Ishikawa (cell line): ENCODE measurements at regions not wholly inside any gene's neighbourhood (a gene's known extent, or its start where the extent isn't known, plus 50 kb on each side); places are given as distances from the start of the nearest gene placed in this dataset.

Experiments used
- CEBPB ChIP-seq: IDR thresholded peaks from 2 replicates; pipeline ENCODE4 v1.6.1; 2012
- CREB1 ChIP-seq: IDR thresholded peaks from 2 replicates; pipeline ENCODE4 v1.6.1; 2012; ENCODE audit warnings: low read depth
- EGR1 ChIP-seq: IDR thresholded peaks from 2 replicates; pipeline ENCODE4 v1.6.1; 2012
- EP300 ChIP-seq: IDR thresholded peaks from 2 replicates; pipeline ENCODE4 v1.6.1; 2012; ENCODE audit warnings: borderline replicate concordance
- RAD21 ChIP-seq: IDR thresholded peaks from 2 replicates; pipeline ENCODE4 v1.6.1; 2012; ENCODE audit warnings: low read depth
- REST ChIP-seq: IDR thresholded peaks from 2 replicates; pipeline ENCODE4 v1.6.1; 2012; ENCODE audit warnings: low read depth, mild to moderate bottlenecking
- TAF1 ChIP-seq: IDR thresholded peaks from 2 replicates; pipeline ENCODE4 v1.6.1; 2012; ENCODE audit warnings: low read depth, mild to moderate bottlenecking
- TCF12 ChIP-seq: IDR thresholded peaks from 2 replicates; pipeline ENCODE4 v1.6.1; 2012; ENCODE audit warnings: low read depth
- USF1 ChIP-seq: IDR thresholded peaks from 2 replicates; pipeline ENCODE4 v1.6.1; 2012
- ZBTB7A ChIP-seq: IDR thresholded peaks from 2 replicates; pipeline ENCODE4 v1.6.1; 2012; ENCODE audit warnings: low read depth

DNA sequence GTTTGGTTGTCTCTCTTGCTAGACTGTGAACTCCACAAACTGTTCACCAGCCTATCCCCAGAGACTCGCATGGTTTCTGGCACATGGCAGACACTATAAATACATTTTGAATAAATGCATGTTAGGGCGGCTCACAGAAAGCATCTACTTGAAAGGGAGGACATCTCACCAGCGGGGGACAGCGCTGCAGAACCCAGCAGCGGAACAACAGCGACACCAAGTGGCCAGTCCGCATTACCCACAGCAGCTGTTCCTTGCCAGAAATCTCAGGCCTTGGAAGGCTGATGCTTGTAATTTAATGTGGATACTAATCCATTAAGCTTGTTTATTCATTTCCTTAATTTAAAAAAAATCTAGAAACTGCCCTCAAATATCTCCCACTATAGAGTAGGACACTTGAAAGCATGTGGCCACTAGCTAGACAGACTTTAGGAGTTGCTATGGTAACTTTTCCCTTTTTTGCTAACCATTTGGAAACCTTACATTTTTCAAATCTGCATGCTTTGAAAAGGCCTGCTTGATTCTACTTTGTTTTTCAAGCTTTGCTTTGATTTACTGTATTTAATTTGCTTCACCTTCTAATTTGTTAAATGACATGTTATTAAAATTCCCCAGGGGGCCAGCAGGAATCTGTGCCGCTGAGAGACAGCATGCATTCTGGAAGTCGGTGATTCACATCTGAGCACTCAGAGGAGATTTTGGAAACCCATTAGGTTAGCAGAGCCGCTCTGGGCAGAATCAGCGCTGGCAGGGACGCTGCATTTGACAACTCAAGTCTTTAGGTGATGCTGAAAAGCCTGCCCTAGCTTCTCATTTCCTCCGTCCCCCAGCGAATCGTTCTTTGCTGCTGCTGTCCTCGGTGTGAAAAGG is 63.5 kb upstream of the SSX2IP start:
- TF ChIP-seq EP300 (no peak), EGR1 (no peak), ZBTB7A (no peak), REST (no peak), TCF12 (no peak), TAF1 (no peak), USF1 (no peak), RAD21 (peak; percentile 97), CREB1 (no peak), CEBPB (no peak)
